NT2/D1 (cell line): ENCODE measurements at regions not wholly inside any gene's neighbourhood (a gene's known extent, or its start where the extent isn't known, plus 50 kb on each side); places are given as distances from the start of the nearest gene placed in this dataset.

Source experiments
- SUZ12 ChIP-seq: IDR thresholded peaks from 2 replicates; pipeline ENCODE4 v1.6.1; 2011; ENCODE audit not compliant: insufficient read length, insufficient read depth; ENCODE audit errors: extremely low read depth
- YY1 ChIP-seq: IDR thresholded peaks from 2 replicates; pipeline ENCODE4 v1.6.1; 2011; ENCODE audit not compliant: insufficient read length, insufficient read depth

- no peak for TF ChIP-seq SUZ12
- TF ChIP-seq YY1, result no peak
These were observed 353.0 kb upstream of the TMTC1 start for GRCh38 chr12:30136696-30137095.
